ENCODE measurements at regions not wholly inside any gene's neighbourhood (a gene's known extent, or its start where the extent isn't known, plus 50 kb on each side); places are given as distances from the start of the nearest gene placed in this dataset.

- Histone ChIP-seq H3K27me3 (ENCODE audit: control insufficient read depth, insufficient read depth, low read length) (no peaks in the 10 kb centered on the region), H3K36me3 (ENCODE audit: control insufficient read depth, insufficient read depth, low read length) (no peaks in the 10 kb centered on the region), H3K4me1 (ENCODE audit: control insufficient read depth, insufficient read depth, low read length) (no peaks in the 10 kb centered on the region), H3K9me3 (ENCODE audit: control insufficient read depth, insufficient read depth, low read depth, low read length) (no peaks in the 10 kb centered on the region), H3K4me3 (ENCODE audit: low read depth, low read length) (no peak overlapping the region), H3K9ac (ENCODE audit: low read length) (no peak overlapping the region), H3K27ac (ENCODE audit: low read depth, low read length) (no peak overlapping the region)
These were observed 570.7 kb downstream of the CAAP1 start for GRCh38 chr9:26321935-26322334.

- Histone ChIP-seq H3K36me3 (ENCODE audit: control insufficient read depth, insufficient read depth, low read length) (no peaks in the 10 kb centered on the region), H3K9ac (ENCODE audit: low read length) (no peak overlapping the region), H3K4me1 (ENCODE audit: control insufficient read depth, insufficient read depth, low read length) (no peaks in the 10 kb centered on the region), H3K27ac (ENCODE audit: low read depth, low read length) (no peak overlapping the region), H3K27me3 (ENCODE audit: control insufficient read depth, insufficient read depth, low read length) (no peaks in the 10 kb centered on the region), H3K4me3 (ENCODE audit: low read depth, low read length) (no peak overlapping the region), H3K9me3 (ENCODE audit: control insufficient read depth, insufficient read depth, low read depth, low read length) (no peaks in the 10 kb centered on the region)
These were observed 572.7 kb downstream of the CAAP1 start for GRCh38 chr9:26319859-26320258.

- H3K27me3 ChIP-seq (ENCODE audit: control insufficient read depth, insufficient read depth, low read length) = no peaks in the 10 kb centered on the region
These were observed 579.5 kb downstream of the CAAP1 start for GRCh38 chr9:26313108-26313507.

GRCh38 chr9:26311463-26311995, 581.1 kb downstream of the CAAP1 start:
- Histone ChIP-seq H3K27me3 (ENCODE audit: control insufficient read depth, insufficient read depth, low read length) (no peaks in the 10 kb centered on the region), H3K36me3 (ENCODE audit: control insufficient read depth, insufficient read depth, low read length) (no peaks in the 10 kb centered on the region), H3K4me3 (ENCODE audit: low read depth, low read length) (no peak overlapping the region), H3K9me3 (ENCODE audit: control insufficient read depth, insufficient read depth, low read depth, low read length) (no peaks in the 10 kb centered on the region), H3K9ac (ENCODE audit: low read length) (no peak overlapping the region), H3K27ac (ENCODE audit: low read depth, low read length) (no peak overlapping the region), H3K4me1 (ENCODE audit: control insufficient read depth, insufficient read depth, low read length) (no peaks in the 10 kb centered on the region)

More at GRCh38 chr9:26313108-26313507, 579.5 kb downstream of the CAAP1 start:
- no peaks in the 10 kb centered on the region for H3K4me1 ChIP-seq (ENCODE audit: control insufficient read depth, insufficient read depth, low read length)
- no peak overlapping the region for H3K27ac ChIP-seq (ENCODE audit: low read depth, low read length)
- no peaks in the 10 kb centered on the region for H3K9me3 ChIP-seq (ENCODE audit: control insufficient read depth, insufficient read depth, low read depth, low read length)
- H3K36me3 ChIP-seq (ENCODE audit: control insufficient read depth, insufficient read depth, low read length) = no peaks in the 10 kb centered on the region
- H3K4me3 ChIP-seq (ENCODE audit: low read depth, low read length) = no peak overlapping the region
- no peak overlapping the region for H3K9ac ChIP-seq (ENCODE audit: low read length)

GRCh38 chr9:26310294-26310693, 582.3 kb downstream of the CAAP1 start:
- no peak overlapping the region for H3K4me3 ChIP-seq (ENCODE audit: low read depth, low read length)
- H3K27ac ChIP-seq (ENCODE audit: low read depth, low read length) = no peak overlapping the region
- no peak overlapping the region for H3K9ac ChIP-seq (ENCODE audit: low read length)
- no peaks in the 10 kb centered on the region for H3K27me3 ChIP-seq (ENCODE audit: control insufficient read depth, insufficient read depth, low read length)
- no peaks in the 10 kb centered on the region for H3K9me3 ChIP-seq (ENCODE audit: control insufficient read depth, insufficient read depth, low read depth, low read length)
- H3K36me3 ChIP-seq (ENCODE audit: control insufficient read depth, insufficient read depth, low read length) = no peaks in the 10 kb centered on the region
- no peaks in the 10 kb centered on the region for H3K4me1 ChIP-seq (ENCODE audit: control insufficient read depth, insufficient read depth, low read length)

GRCh38 chr9:26308328-26308727, 584.3 kb downstream of the CAAP1 start:
- H3K4me3 ChIP-seq (ENCODE audit: low read depth, low read length) = no peak overlapping the region
- no peak overlapping the region for H3K9ac ChIP-seq (ENCODE audit: low read length)
- no peaks in the 10 kb centered on the region for H3K27me3 ChIP-seq (ENCODE audit: control insufficient read depth, insufficient read depth, low read length)
- H3K36me3 ChIP-seq (ENCODE audit: control insufficient read depth, insufficient read depth, low read length) = no peaks in the 10 kb centered on the region
- no peaks in the 10 kb centered on the region for H3K9me3 ChIP-seq (ENCODE audit: control insufficient read depth, insufficient read depth, low read depth, low read length)
- H3K27ac ChIP-seq (ENCODE audit: low read depth, low read length) = no peak overlapping the region
- no peaks in the 10 kb centered on the region for H3K4me1 ChIP-seq (ENCODE audit: control insufficient read depth, insufficient read depth, low read length)

- no peaks in the 10 kb centered on the region for H3K27me3 ChIP-seq (ENCODE audit: control insufficient read depth, insufficient read depth, low read length)
- H3K9me3 ChIP-seq (ENCODE audit: control insufficient read depth, insufficient read depth, low read depth, low read length) = no peaks in the 10 kb centered on the region
- no peak overlapping the region for H3K27ac ChIP-seq (ENCODE audit: low read depth, low read length)
- no peak overlapping the region for H3K9ac ChIP-seq (ENCODE audit: low read length)
- no peaks in the 10 kb centered on the region for H3K36me3 ChIP-seq (ENCODE audit: control insufficient read depth, insufficient read depth, low read length)
- H3K4me3 ChIP-seq (ENCODE audit: low read depth, low read length) = no peak overlapping the region
- no peaks in the 10 kb centered on the region for H3K4me1 ChIP-seq (ENCODE audit: control insufficient read depth, insufficient read depth, low read length)
These were observed 590.9 kb downstream of the CAAP1 start for GRCh38 chr9:26301659-26302058.

- Histone ChIP-seq H3K27ac (ENCODE audit: low read depth, low read length) (no peak overlapping the region), H3K36me3 (ENCODE audit: control insufficient read depth, insufficient read depth, low read length) (no peaks in the 10 kb centered on the region), H3K9me3 (ENCODE audit: control insufficient read depth, insufficient read depth, low read depth, low read length) (no peaks in the 10 kb centered on the region), H3K27me3 (ENCODE audit: control insufficient read depth, insufficient read depth, low read length) (no peaks in the 10 kb centered on the region), H3K9ac (ENCODE audit: low read length) (no peak overlapping the region), H3K4me3 (ENCODE audit: low read depth, low read length) (no peak overlapping the region), H3K4me1 (ENCODE audit: control insufficient read depth, insufficient read depth, low read length) (no peaks in the 10 kb centered on the region)
These were observed 591.6 kb downstream of the CAAP1 start for GRCh38 chr9:26301046-26301445.

- Histone ChIP-seq H3K4me1 (ENCODE audit: control insufficient read depth, insufficient read depth, low read length) (no peaks in the 10 kb centered on the region), H3K27ac (ENCODE audit: low read depth, low read length) (no peak overlapping the region), H3K9me3 (ENCODE audit: control insufficient read depth, insufficient read depth, low read depth, low read length) (no peaks in the 10 kb centered on the region), H3K27me3 (ENCODE audit: control insufficient read depth, insufficient read depth, low read length) (no peaks in the 10 kb centered on the region), H3K36me3 (ENCODE audit: control insufficient read depth, insufficient read depth, low read length) (no peaks in the 10 kb centered on the region), H3K4me3 (ENCODE audit: low read depth, low read length) (no peak overlapping the region), H3K9ac (ENCODE audit: low read length) (no peak overlapping the region)
These were observed 595.6 kb downstream of the CAAP1 start for GRCh38 chr9:26296910-26297572.

- no peak overlapping the region for H3K4me3 ChIP-seq (ENCODE audit: low read depth, low read length)
- H3K27me3 ChIP-seq (ENCODE audit: control insufficient read depth, insufficient read depth, low read length) = no peaks in the 10 kb centered on the region
- H3K9ac ChIP-seq (ENCODE audit: low read length) = no peak overlapping the region
- H3K4me1 ChIP-seq (ENCODE audit: control insufficient read depth, insufficient read depth, low read length) = no peaks in the 10 kb centered on the region
- no peaks in the 10 kb centered on the region for H3K36me3 ChIP-seq (ENCODE audit: control insufficient read depth, insufficient read depth, low read length)
- H3K27ac ChIP-seq (ENCODE audit: low read depth, low read length) = no peak overlapping the region
- H3K9me3 ChIP-seq (ENCODE audit: control insufficient read depth, insufficient read depth, low read depth, low read length) = no peaks in the 10 kb centered on the region
These were observed 599.7 kb downstream of the CAAP1 start for GRCh38 chr9:26292943-26293342.

GRCh38 chr9:26271495-26272122, 593.4 kb upstream of the TUSC1 start:
- no peak overlapping the region for H3K27ac ChIP-seq (ENCODE audit: low read depth, low read length)
- no peaks in the 10 kb centered on the region for H3K27me3 ChIP-seq (ENCODE audit: control insufficient read depth, insufficient read depth, low read length)
- H3K36me3 ChIP-seq (ENCODE audit: control insufficient read depth, insufficient read depth, low read length) = no peaks in the 10 kb centered on the region
- no peaks in the 10 kb centered on the region for H3K4me1 ChIP-seq (ENCODE audit: control insufficient read depth, insufficient read depth, low read length)
- no peak overlapping the region for H3K9ac ChIP-seq (ENCODE audit: low read length)
- no peak overlapping the region for H3K4me3 ChIP-seq (ENCODE audit: low read depth, low read length)
- no peaks in the 10 kb centered on the region for H3K9me3 ChIP-seq (ENCODE audit: control insufficient read depth, insufficient read depth, low read depth, low read length)
